K562 (cell line): ENCODE measurements at regions not wholly inside any gene's neighbourhood (a gene's known extent, or its start where the extent isn't known, plus 50 kb on each side); places are given as distances from the start of the nearest gene placed in this dataset.
A peak's percentile ranks its signal among the peaks of the same experiment; 100 is the strongest.

Experiments
- ATAC-seq: fragments of 200-7000 bp; cut with Tn5 transposase; 3 replicates; pipeline ENCODE4 v1.9.1; 2020; ENCODE audit warnings: moderate library complexity
- BruUV-seq: library from RNA; stranded (reverse); fragments of 400-500 nt; replicated peaks from 2 replicates; lab custom pipeline; 2021; lab: Mats Ljungman, UMichigan
- CTCF ChIA-PET: fragments of 300-600 bp; formaldehyde crosslinking; extraction: SDS; loops from one replicate; lab custom pipeline; 2021; ENCODE audit warnings: low intra/inter-chr PET ratio; lab: Yijun Ruan, JAX
- POLR2A ChIA-PET: fragments of 300-600, 350-650 bp; sonication (Branson Sonifier 250); formaldehyde crosslinking; extraction: SDS; loops from one replicate; lab custom pipeline; 2021; ENCODE audit warnings: antibody characterized with exemption, inconsistent platforms; lab: Yijun Ruan, JAX
- DNase-seq, 4 experiments: peaks; one replicate each; pipeline versions ENCODE4 v3.0.0 to v3.0.0-alpha.2; 2011 to 2018; ENCODE audit warnings: low spot score in 3 of 4, mixed read lengths in 3 of 4; ENCODE audit errors: extremely low read depth in 1 of 4
- FAIRE-seq: peaks from 2 replicates; lab custom pipeline; 2011; peaks lifted over from hg19 to GRCh38; lab: Jason Lieb, UNC
- H2AFZ ChIP-seq: 2 replicates; pipeline ENCODE4 v1.6.0; 2011; ENCODE audit warnings: low read depth, low read length, control low read depth, inconsistent platforms
- H3K27ac ChIP-seq: fragments of 200-600 bp; 3 replicates; pipeline ENCODE4 v1.8.0; 2011; ENCODE audit warnings: low read depth, mild to moderate bottlenecking, control low read depth, inconsistent platforms, low read length, moderate library complexity, mixed read lengths; ENCODE audit errors: extremely low read depth
- H3K27me3 ChIP-seq, 2 experiments: fragments of 300-600 bp in 1 of 2; 2 replicates in 1 of 2; 3 replicates in 1 of 2; pipeline versions ENCODE4 v1.6.0 to v1.8.0; 2011; ENCODE audit warnings: inconsistent platforms in 2 of 2, low read length in 2 of 2, mild to moderate bottlenecking in 1 of 2, mixed read lengths in 1 of 2, moderate library complexity in 1 of 2; ENCODE audit not compliant: control insufficient read depth in 2 of 2, insufficient read depth in 2 of 2
- H3K36me3 ChIP-seq: fragments of 300-600 bp; 3 replicates; pipeline ENCODE4 v1.8.0; 2011; ENCODE audit warnings: mild to moderate bottlenecking, low read length, inconsistent platforms; ENCODE audit not compliant: control insufficient read depth, insufficient read depth
- H3K4me1 ChIP-seq, 2 experiments: fragments of 200-600 bp in 1 of 2; replicated peaks in 1 of 2; 2 replicates in 1 of 2; 3 replicates in 1 of 2; pipeline versions ENCODE4 v1.5.1 to v1.8.0; 2011; ENCODE audit warnings: inconsistent platforms in 2 of 2, low read length in 2 of 2, mild to moderate bottlenecking in 1 of 2, mixed read lengths in 1 of 2, moderate library complexity in 1 of 2; ENCODE audit not compliant: control insufficient read depth in 2 of 2, insufficient read depth in 2 of 2
- H3K4me2 ChIP-seq: 2 replicates; pipeline ENCODE4 v1.6.1; 2011; ENCODE audit warnings: low read length, control low read depth, inconsistent platforms, mixed read lengths; ENCODE audit not compliant: insufficient read depth
- H3K4me3 ChIP-seq: fragments of 200-600 bp; sonication (generic), shearing (Covaris generic); 2 replicates; pipeline ENCODE4 v1.5.1; 2016; ENCODE audit warnings: control low read depth, inconsistent platforms
- H3K79me2 ChIP-seq: fragments of 200-600 bp; 3 replicates; pipeline ENCODE4 v1.8.0; 2011; ENCODE audit warnings: low read length, inconsistent platforms; ENCODE audit not compliant: control insufficient read depth, insufficient read depth
- H3K9ac ChIP-seq, 2 experiments: 2 replicates each; pipeline versions ENCODE4 v1.6.0 to v1.6.1; 2011; ENCODE audit warnings: low read depth in 2 of 2, low read length in 2 of 2, control low read depth in 1 of 2, inconsistent platforms in 1 of 2, mild to moderate bottlenecking in 1 of 2, mixed read lengths in 1 of 2; ENCODE audit not compliant: insufficient read depth in 1 of 2
- H3K9me1 ChIP-seq: one replicate; pipeline ENCODE4 v1.6.0; 2011; ENCODE audit warnings: inconsistent platforms, mild to moderate bottlenecking, low read length, moderate library complexity; ENCODE audit not compliant: control insufficient read depth, insufficient read depth
- H3K9me3 ChIP-seq: replicated peaks from 2 replicates; pipeline ENCODE4 v1.5.1; 2011; ENCODE audit warnings: low read depth, low read length, inconsistent platforms; ENCODE audit not compliant: control insufficient read depth, insufficient read depth
- H4K20me1 ChIP-seq: replicated peaks from 2 replicates; pipeline ENCODE4 v1.6.1; 2011; ENCODE audit warnings: low read length, inconsistent platforms, mixed read lengths; ENCODE audit not compliant: control insufficient read depth, insufficient read depth
- CEBPG ChIP-seq, 3 experiments: fragments of 200-800 bp in 1 of 3; sonication (Bioruptor generic) in 1 of 3; sonication (generic) in 1 of 3; formaldehyde crosslinking in 1 of 3; IDR thresholded peaks in 2 of 3; conservative IDR thresholded peaks in 1 of 3; 2 replicates each; pipeline versions ENCODE4 v1.6.1 to v1.8.0; 2016 to 2022; ENCODE audit warnings: missing compliant biosample characterization in 2 of 3, missing genetic modification characterization in 2 of 3, mild to moderate bottlenecking in 1 of 3, missing genetic modification reagents in 1 of 3
- HDAC1 ChIP-seq, 2 experiments: fragments of 450-650 bp; IDR thresholded peaks; 2 replicates each; pipeline ENCODE4 v1.6.1; 2016 to 2017; ENCODE audit warnings: inconsistent platforms in 1 of 2, mild to moderate bottlenecking in 1 of 2, moderate library complexity in 1 of 2
- KDM1A ChIP-seq, 2 experiments: fragments of 450-650 bp; IDR thresholded peaks; 2 replicates each; pipeline ENCODE4 v1.6.1; 2016; ENCODE audit warnings: mild to moderate bottlenecking in 2 of 2
- MAFG ChIP-seq: fragments of 450-650 bp; conservative IDR thresholded peaks from 2 replicates; pipeline ENCODE4 v1.6.1; 2016; ENCODE audit warnings: missing genetic modification characterization, missing compliant biosample characterization
- NFXL1 ChIP-seq: fragments of 450-650 bp; formaldehyde crosslinking; IDR thresholded peaks from 2 replicates; pipeline ENCODE4 v1.4.0; 2021; ENCODE audit warnings: mild to moderate bottlenecking
- WGBS: fragments of 100-300 bp; shearing (Covaris generic); methylation state at CpG from one replicate; pipeline ENCODE4 v1.1.6; 2016; ENCODE audit warnings: low coverage, mixed read lengths; ENCODE audit not compliant: insufficient coverage; ENCODE audit errors: missing lambda C conversion rate; 5-methylcytosine and 5-hydroxymethylcytosine counted together
- in situ Hi-C: fragments of 300-500 bp; cut with MboI; formaldehyde crosslinking; loops from 4 replicates; pipeline ENCODE4 v1.15.0; 2018; ENCODE audit warnings: inconsistent platforms, mixed read lengths
- intact Hi-C: fragments of 100-400 bp; cut with micrococcal nuclease; formaldehyde crosslinking; loops from 2 replicates; pipeline ENCODE4 v1.14.2; 2022
- TF ChIP-seq, protein P1 (sequence below): sonication (generic); formaldehyde crosslinking; IDR thresholded peaks from 2 replicates; pipeline ENCODE4 v1.8.0; 2022; ENCODE audit warnings: missing genetic modification reagents, mild to moderate bottlenecking, borderline replicate concordance

DNA sequence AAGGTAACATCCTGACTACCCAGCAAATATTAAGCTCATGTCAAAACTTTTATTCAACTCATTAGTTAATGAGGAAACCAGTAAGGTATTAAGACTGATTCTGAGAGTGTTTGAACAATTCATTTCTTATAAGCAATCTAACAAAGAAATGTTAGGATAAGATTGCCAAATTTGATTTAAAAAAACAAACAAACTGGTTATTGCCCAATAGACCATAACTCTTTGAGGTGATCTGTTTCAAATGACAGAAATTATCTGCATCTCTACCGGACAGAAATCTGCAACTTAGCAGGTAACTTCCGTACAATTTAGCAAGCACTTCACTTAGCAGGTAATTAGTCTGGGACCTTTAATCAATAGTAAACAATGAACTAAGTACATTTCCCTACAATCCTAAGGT lies 82.9 kb upstream of the BARX2 start:
- FAIRE-seq: no peak
- H4K20me1 ChIP-seq: no peaks in the 10 kb centered on the region
- H3K4me3 ChIP-seq: no peak overlapping the region
- H3K27ac ChIP-seq: no peak overlapping the region
- no peak for ATAC-seq
- no peak for DNase-seq
- TF ChIP-seq HDAC1 (IDR thresholded peaks at IDR 0.05): no peak
- no peak for TF ChIP-seq CEBPG (CRISPR knock-in tag; IDR thresholded peaks at IDR 0.05)
- peak in 1 of 2 experiments; percentile 54; a peak in 2 of 4 replicates for TF ChIP-seq CEBPG (tag; conservative IDR thresholded peaks at IDR 0.05 in 1 of 2, IDR thresholded peaks at IDR 0.05 in 1 of 2)
- no peak for TF ChIP-seq NFXL1
- TF ChIP-seq, all 486 proteins: peak for 1
- Histone ChIP-seq H3K27me3 (no peaks in the 10 kb centered on the region), H3K9me3 (no peaks in the 10 kb centered on the region), H3K36me3 (no peaks in the 10 kb centered on the region), H3K9ac (no peak overlapping the region), H3K4me2 (no peak overlapping the region), H3K79me2 (no peaks in the 10 kb centered on the region), H2AFZ (no peak overlapping the region), H3K4me1 (no peaks in the 10 kb centered on the region), H3K9me1 (no peaks in the 10 kb centered on the region)
- 3% methylated on average over 2 of the region's 2 CpGs for WGBS
- no TSS peak for BruUV-seq
- in situ Hi-C loops (no loop called here), intact Hi-C loops (no loop called here)
- CTCF ChIA-PET: no interaction called here
- POLR2A ChIA-PET: no interaction called here

GRCh38 chr11:129292092-129292491 lies 83.6 kb upstream of the BARX2 start:
- no peak overlapping the region for H3K9ac ChIP-seq
- no peaks in the 10 kb centered on the region for H3K9me3 ChIP-seq
- no peak overlapping the region for H3K27ac ChIP-seq
- no peak for DNase-seq
- no TSS peak for BruUV-seq
- 0% methylated on average over 2 of the region's 2 CpGs for WGBS
- POLR2A ChIA-PET: no interaction called here
- no peaks in the 10 kb centered on the region for H4K20me1 ChIP-seq
- ATAC-seq: no peak
- TF ChIP-seq MAFG (tag): no peak
- TF ChIP-seq, protein P1, sequence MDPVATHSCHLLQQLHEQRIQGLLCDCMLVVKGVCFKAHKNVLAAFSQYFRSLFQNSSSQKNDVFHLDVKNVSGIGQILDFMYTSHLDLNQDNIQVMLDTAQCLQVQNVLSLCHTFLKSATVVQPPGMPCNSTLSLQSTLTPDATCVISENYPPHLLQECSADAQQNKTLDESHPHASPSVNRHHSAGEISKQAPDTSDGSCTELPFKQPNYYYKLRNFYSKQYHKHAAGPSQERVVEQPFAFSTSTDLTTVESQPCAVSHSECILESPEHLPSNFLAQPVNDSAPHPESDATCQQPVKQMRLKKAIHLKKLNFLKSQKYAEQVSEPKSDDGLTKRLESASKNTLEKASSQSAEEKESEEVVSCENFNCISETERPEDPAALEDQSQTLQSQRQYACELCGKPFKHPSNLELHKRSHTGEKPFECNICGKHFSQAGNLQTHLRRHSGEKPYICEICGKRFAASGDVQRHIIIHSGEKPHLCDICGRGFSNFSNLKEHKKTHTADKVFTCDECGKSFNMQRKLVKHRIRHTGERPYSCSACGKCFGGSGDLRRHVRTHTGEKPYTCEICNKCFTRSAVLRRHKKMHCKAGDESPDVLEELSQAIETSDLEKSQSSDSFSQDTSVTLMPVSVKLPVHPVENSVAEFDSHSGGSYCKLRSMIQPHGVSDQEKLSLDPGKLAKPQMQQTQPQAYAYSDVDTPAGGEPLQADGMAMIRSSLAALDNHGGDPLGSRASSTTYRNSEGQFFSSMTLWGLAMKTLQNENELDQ (CRISPR knock-in tag): no peak
- no peak for TF ChIP-seq KDM1A (IDR thresholded peaks at IDR 0.05)
- TF ChIP-seq, all 486 proteins: peak for 0
- intact Hi-C loops: no loop called here
- Histone ChIP-seq H3K79me2 (no peaks in the 10 kb centered on the region), H3K4me2 (no peak overlapping the region), H3K36me3 (no peaks in the 10 kb centered on the region), H2AFZ (no peak overlapping the region), H3K4me3 (no peak overlapping the region), H3K27me3 (no peaks in the 10 kb centered on the region), H3K9me1 (no peaks in the 10 kb centered on the region), H3K4me1 (no peaks in the 10 kb centered on the region)
- in situ Hi-C loops: no loop called here
- CTCF ChIA-PET: no interaction called here
- FAIRE-seq: no peak
